ENCODE measurements at regions not wholly inside any gene's neighbourhood (a gene's known extent, or its start where the extent isn't known, plus 50 kb on each side); places are given as distances from the start of the nearest gene placed in this dataset.

- H3K4me1 ChIP-seq (ENCODE audit: control insufficient read depth, insufficient read depth, low read length) = no peaks in the 10 kb centered on the region
- H3K27ac ChIP-seq (ENCODE audit: insufficient read depth, low read depth, low read length, poor library complexity, severe bottlenecking) = no peak overlapping the region
- H3K4me3 ChIP-seq (ENCODE audit: insufficient read depth, low read depth, low read length) = no peak overlapping the region
- H3K27me3 ChIP-seq (ENCODE audit: control insufficient read depth, insufficient read depth, low read length, poor library complexity, severe bottlenecking) = no peaks in the 10 kb centered on the region
- H3K36me3 ChIP-seq (ENCODE audit: control insufficient read depth, insufficient read depth, low read length) = no peaks in the 10 kb centered on the region
- no peaks in the 10 kb centered on the region for H3K9me3 ChIP-seq (ENCODE audit: control insufficient read depth, low read length)
Measured at GRCh38 chr4:116726523-116726922, 358.9 kb downstream of the TRAM1L1 start.

- WGBS, 2 experiments = 94 to 100% methylated on average over 1 to 3 of the region's 3 CpGs
- Histone ChIP-seq H3K36me3 (ENCODE audit: control insufficient read depth, insufficient read depth, low read length) (no peaks in the 10 kb centered on the region), H3K4me1 (ENCODE audit: control insufficient read depth, insufficient read depth, low read length) (no peaks in the 10 kb centered on the region), H3K4me3 (ENCODE audit: insufficient read depth, low read depth, low read length) (no peak overlapping the region), H3K27me3 (ENCODE audit: control insufficient read depth, insufficient read depth, low read length, poor library complexity, severe bottlenecking) (no peaks in the 10 kb centered on the region), H3K27ac (ENCODE audit: insufficient read depth, low read depth, low read length, poor library complexity, severe bottlenecking) (no peak overlapping the region), H3K9me3 (ENCODE audit: control insufficient read depth, low read length) (no peaks in the 10 kb centered on the region)
Measured at GRCh38 chr4:116724249-116724648, 361.1 kb downstream of the TRAM1L1 start.

DNA sequence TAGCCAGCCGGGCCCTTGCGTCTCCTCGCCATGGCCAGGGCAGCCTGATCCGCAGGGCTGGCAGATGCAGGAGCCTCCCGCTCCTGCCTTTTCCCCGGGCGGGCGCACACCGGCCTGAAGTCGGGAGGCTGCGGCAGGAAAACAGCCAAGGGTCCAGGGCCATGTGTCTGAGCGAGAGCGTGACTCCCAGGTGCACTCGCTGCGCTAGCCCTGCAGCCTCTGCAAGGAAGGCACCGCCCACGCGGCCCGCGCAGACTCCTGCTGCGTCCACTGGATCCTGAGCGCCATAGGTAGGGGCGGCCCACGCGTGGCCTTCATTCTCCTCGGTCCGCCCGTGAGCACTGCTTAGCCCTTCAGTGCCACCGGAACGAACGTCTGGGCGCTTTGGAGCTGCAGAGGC is 379.9 kb downstream of the TRAM1L1 start:
- Histone ChIP-seq H3K27me3 (ENCODE audit: control insufficient read depth, insufficient read depth, low read length, poor library complexity, severe bottlenecking) (no peaks in the 10 kb centered on the region), H3K4me1 (ENCODE audit: control insufficient read depth, insufficient read depth, low read length) (no peaks in the 10 kb centered on the region), H3K36me3 (ENCODE audit: control insufficient read depth, insufficient read depth, low read length) (no peaks in the 10 kb centered on the region), H3K9me3 (ENCODE audit: control insufficient read depth, low read length) (no peaks in the 10 kb centered on the region), H3K4me3 (ENCODE audit: insufficient read depth, low read depth, low read length) (no peak overlapping the region), H3K27ac (ENCODE audit: insufficient read depth, low read depth, low read length, poor library complexity, severe bottlenecking) (no peak overlapping the region)
- WGBS, 2 experiments = 96% methylated on average over 32 of the region's 32 CpGs

GRCh38 chr4:116702949-116703348 is 382.4 kb downstream of the TRAM1L1 start:
- 87 to 90% methylated on average over 4 of the region's 4 CpGs for WGBS, 2 experiments
- Histone ChIP-seq H3K27ac (ENCODE audit: insufficient read depth, low read depth, low read length, poor library complexity, severe bottlenecking) (no peak overlapping the region), H3K27me3 (ENCODE audit: control insufficient read depth, insufficient read depth, low read length, poor library complexity, severe bottlenecking) (no peaks in the 10 kb centered on the region), H3K36me3 (ENCODE audit: control insufficient read depth, insufficient read depth, low read length) (no peaks in the 10 kb centered on the region), H3K4me1 (ENCODE audit: control insufficient read depth, insufficient read depth, low read length) (no peaks in the 10 kb centered on the region), H3K9me3 (ENCODE audit: control insufficient read depth, low read length) (no peaks in the 10 kb centered on the region), H3K4me3 (ENCODE audit: insufficient read depth, low read depth, low read length) (no peak overlapping the region)

DNA sequence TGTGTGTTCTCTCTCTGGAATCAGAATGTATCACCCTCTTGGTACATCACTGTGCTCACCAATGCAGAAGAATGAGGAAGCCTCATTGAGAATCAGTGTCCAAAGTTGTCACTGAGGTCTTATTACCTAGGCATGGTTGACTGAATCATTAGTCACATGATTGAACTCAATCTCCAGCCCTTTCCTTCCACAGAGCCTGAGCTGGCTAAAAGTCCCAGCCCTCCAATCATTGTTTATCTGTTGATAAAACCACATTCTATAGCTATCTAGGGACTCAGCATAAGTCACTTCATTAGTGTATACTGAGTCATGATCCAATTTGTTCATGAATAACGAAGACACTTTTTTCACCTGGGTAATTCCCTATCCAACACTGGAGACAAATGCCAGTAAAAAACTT is 396.8 kb downstream of the TRAM1L1 start:
- Histone ChIP-seq H3K9me3 (ENCODE audit: control insufficient read depth, low read length) (no peaks in the 10 kb centered on the region), H3K4me3 (ENCODE audit: insufficient read depth, low read depth, low read length) (no peak overlapping the region), H3K27ac (ENCODE audit: insufficient read depth, low read depth, low read length, poor library complexity, severe bottlenecking) (no peak overlapping the region), H3K4me1 (ENCODE audit: control insufficient read depth, insufficient read depth, low read length) (no peaks in the 10 kb centered on the region), H3K27me3 (ENCODE audit: control insufficient read depth, insufficient read depth, low read length, poor library complexity, severe bottlenecking) (no peaks in the 10 kb centered on the region), H3K36me3 (ENCODE audit: control insufficient read depth, insufficient read depth, low read length) (no peaks in the 10 kb centered on the region)
- 85 to 100% methylated on average over 1 of the region's 1 CpG for WGBS, 2 experiments

- Histone ChIP-seq H3K36me3 (ENCODE audit: control insufficient read depth, insufficient read depth, low read length) (no peaks in the 10 kb centered on the region), H3K4me1 (ENCODE audit: control insufficient read depth, insufficient read depth, low read length) (no peaks in the 10 kb centered on the region), H3K27me3 (ENCODE audit: control insufficient read depth, insufficient read depth, low read length, poor library complexity, severe bottlenecking) (no peaks in the 10 kb centered on the region), H3K27ac (ENCODE audit: insufficient read depth, low read depth, low read length, poor library complexity, severe bottlenecking) (no peak overlapping the region), H3K9me3 (ENCODE audit: control insufficient read depth, low read length) (no peaks in the 10 kb centered on the region), H3K4me3 (ENCODE audit: insufficient read depth, low read depth, low read length) (no peak overlapping the region)
- 47 to 67% methylated on average over 2 of the region's 2 CpGs for WGBS, 2 experiments
Measured at GRCh38 chr4:116668190-116668589, 417.2 kb downstream of the TRAM1L1 start.

GRCh38 chr4:116665716-116666115 is 419.7 kb downstream of the TRAM1L1 start:
- Histone ChIP-seq H3K27ac (ENCODE audit: insufficient read depth, low read depth, low read length, poor library complexity, severe bottlenecking) (no peak overlapping the region), H3K27me3 (ENCODE audit: control insufficient read depth, insufficient read depth, low read length, poor library complexity, severe bottlenecking) (no peaks in the 10 kb centered on the region), H3K9me3 (ENCODE audit: control insufficient read depth, low read length) (no peaks in the 10 kb centered on the region), H3K4me1 (ENCODE audit: control insufficient read depth, insufficient read depth, low read length) (no peaks in the 10 kb centered on the region), H3K4me3 (ENCODE audit: insufficient read depth, low read depth, low read length) (no peak overlapping the region), H3K36me3 (ENCODE audit: control insufficient read depth, insufficient read depth, low read length) (no peaks in the 10 kb centered on the region)
- 84 to 89% methylated on average over 1 of the region's 1 CpG for WGBS, 2 experiments

- Histone ChIP-seq H3K27ac (ENCODE audit: insufficient read depth, low read depth, low read length, poor library complexity, severe bottlenecking) (no peak overlapping the region), H3K27me3 (ENCODE audit: control insufficient read depth, insufficient read depth, low read length, poor library complexity, severe bottlenecking) (no peaks in the 10 kb centered on the region), H3K4me1 (ENCODE audit: control insufficient read depth, insufficient read depth, low read length) (no peaks in the 10 kb centered on the region), H3K36me3 (ENCODE audit: control insufficient read depth, insufficient read depth, low read length) (no peaks in the 10 kb centered on the region), H3K4me3 (ENCODE audit: insufficient read depth, low read depth, low read length) (no peak overlapping the region), H3K9me3 (ENCODE audit: control insufficient read depth, low read length) (no peaks in the 10 kb centered on the region)
- WGBS, 2 experiments = 91 to 93% methylated on average over 2 of the region's 2 CpGs
Measured at GRCh38 chr4:116664198-116664597, 421.2 kb downstream of the TRAM1L1 start.

- Histone ChIP-seq H3K4me3 (ENCODE audit: insufficient read depth, low read depth, low read length) (no peak overlapping the region), H3K27me3 (ENCODE audit: control insufficient read depth, insufficient read depth, low read length, poor library complexity, severe bottlenecking) (no peaks in the 10 kb centered on the region), H3K9me3 (ENCODE audit: control insufficient read depth, low read length) (no peaks in the 10 kb centered on the region), H3K27ac (ENCODE audit: insufficient read depth, low read depth, low read length, poor library complexity, severe bottlenecking) (no peak overlapping the region), H3K36me3 (ENCODE audit: control insufficient read depth, insufficient read depth, low read length) (no peaks in the 10 kb centered on the region), H3K4me1 (ENCODE audit: control insufficient read depth, insufficient read depth, low read length) (no peaks in the 10 kb centered on the region)
- WGBS, 2 experiments = 87 to 93% methylated on average over 2 to 3 of the region's 3 CpGs
Measured at GRCh38 chr4:116639070-116639577, 446.3 kb downstream of the TRAM1L1 start.

DNA sequence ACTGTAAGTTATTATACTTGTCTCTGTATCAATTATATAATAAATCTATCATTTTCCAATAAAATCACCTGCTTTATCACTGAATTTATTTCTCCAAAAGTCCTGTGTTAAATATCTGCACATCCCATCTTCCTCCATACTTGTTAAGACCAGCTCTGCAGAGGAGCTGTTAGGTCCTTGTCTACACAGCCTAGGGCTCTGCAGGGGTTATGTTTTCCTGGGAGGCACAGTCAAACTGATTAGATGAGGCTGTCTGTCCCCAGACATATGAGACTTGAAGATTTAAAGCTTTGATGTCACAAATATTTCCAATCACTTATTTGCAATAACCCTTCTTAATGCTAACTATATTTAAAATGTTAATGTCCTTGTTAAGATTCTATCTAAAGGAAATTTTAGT is 446.8 kb downstream of the TRAM1L1 start:
- Histone ChIP-seq H3K27me3 (ENCODE audit: control insufficient read depth, insufficient read depth, low read length, poor library complexity, severe bottlenecking) (no peaks in the 10 kb centered on the region), H3K36me3 (ENCODE audit: control insufficient read depth, insufficient read depth, low read length) (no peaks in the 10 kb centered on the region), H3K4me3 (ENCODE audit: insufficient read depth, low read depth, low read length) (no peak overlapping the region), H3K4me1 (ENCODE audit: control insufficient read depth, insufficient read depth, low read length) (no peaks in the 10 kb centered on the region), H3K27ac (ENCODE audit: insufficient read depth, low read depth, low read length, poor library complexity, severe bottlenecking) (no peak overlapping the region), H3K9me3 (ENCODE audit: control insufficient read depth, low read length) (no peaks in the 10 kb centered on the region)

DNA sequence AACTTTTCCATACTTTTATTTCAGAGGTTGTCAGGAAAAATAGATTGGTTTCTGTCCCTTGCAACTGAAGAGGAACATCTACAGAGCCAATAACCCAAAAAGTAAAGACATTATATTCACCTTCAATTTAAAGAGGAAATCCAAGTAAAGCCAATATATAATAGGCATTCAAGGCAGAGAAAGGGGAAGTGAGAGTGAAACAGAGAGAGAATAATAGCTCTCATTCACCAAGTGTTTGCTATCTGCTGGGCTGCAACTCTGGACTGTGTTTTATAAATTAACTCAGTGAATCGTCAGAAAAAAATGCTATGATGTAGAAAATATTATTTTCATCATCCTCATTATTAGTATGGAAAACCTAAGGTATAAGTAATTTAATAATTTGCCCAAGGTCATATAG is 448.5 kb downstream of the TRAM1L1 start:
- H3K9me3 ChIP-seq (ENCODE audit: control insufficient read depth, low read length) = no peaks in the 10 kb centered on the region
- H3K36me3 ChIP-seq (ENCODE audit: control insufficient read depth, insufficient read depth, low read length) = no peaks in the 10 kb centered on the region
- no peaks in the 10 kb centered on the region for H3K4me1 ChIP-seq (ENCODE audit: control insufficient read depth, insufficient read depth, low read length)
- WGBS, 2 experiments = no CpG with 5 or more reads among the region's 1 CpG
- H3K27me3 ChIP-seq (ENCODE audit: control insufficient read depth, insufficient read depth, low read length, poor library complexity, severe bottlenecking) = no peaks in the 10 kb centered on the region
- H3K27ac ChIP-seq (ENCODE audit: insufficient read depth, low read depth, low read length, poor library complexity, severe bottlenecking) = no peak overlapping the region
- H3K4me3 ChIP-seq (ENCODE audit: insufficient read depth, low read depth, low read length) = no peak overlapping the region

All from ectodermal cell (in vitro differentiated cells).